ENCODE measurements at regions not wholly inside any gene's neighbourhood (a gene's known extent, or its start where the extent isn't known, plus 50 kb on each side); places are given as distances from the start of the nearest gene placed in this dataset.

- TF ChIP-seq CTCF (IDR thresholded peaks at IDR 0.05) (no peak), EP300 (IDR thresholded peaks at IDR 0.05) (no peak)
Measured at GRCh38 chr9:135000647-135001245, 83.0 kb upstream of the FCN1 start.
